ENCODE measurements at regions not wholly inside any gene's neighbourhood (a gene's known extent, or its start where the extent isn't known, plus 50 kb on each side); places are given as distances from the start of the nearest gene placed in this dataset.

GRCh38 chr11:92423115-92424034 is 198.8 kb downstream of the FAT3 start:
- in situ Hi-C loops (cut with MboI; ENCODE audit: low sequenced_read_pairs): no loop called here

- in situ Hi-C loops (cut with MboI; ENCODE audit: low sequenced_read_pairs): no loop called here
Measured at GRCh38 chr11:92424281-92424680, 199.7 kb downstream of the FAT3 start.

GRCh38 chr11:92425127-92425526 is 200.5 kb downstream of the FAT3 start:
- in situ Hi-C loops (cut with MboI; ENCODE audit: low sequenced_read_pairs): no loop called here

GRCh38 chr11:92432515-92432914 is 207.9 kb downstream of the FAT3 start:
- in situ Hi-C loops (cut with MboI; ENCODE audit: low sequenced_read_pairs): no loop called here

GRCh38 chr11:92436034-92436920 is 211.7 kb downstream of the FAT3 start:
- in situ Hi-C loops (cut with MboI; ENCODE audit: low sequenced_read_pairs): no loop called here

GRCh38 chr11:92439133-92439532 is 214.5 kb downstream of the FAT3 start:
- in situ Hi-C loops (cut with MboI; ENCODE audit: low sequenced_read_pairs): no loop called here

GRCh38 chr11:92440701-92441442 is 216.3 kb downstream of the FAT3 start:
- in situ Hi-C loops (cut with MboI; ENCODE audit: low sequenced_read_pairs): no loop called here

GRCh38 chr11:92441443-92441726 is 216.8 kb downstream of the FAT3 start:
- in situ Hi-C loops (cut with MboI; ENCODE audit: low sequenced_read_pairs): no loop called here

GRCh38 chr11:92443199-92443598 is 218.6 kb downstream of the FAT3 start:
- in situ Hi-C loops (cut with MboI; ENCODE audit: low sequenced_read_pairs): no loop called here

- in situ Hi-C loops (cut with MboI; ENCODE audit: low sequenced_read_pairs): no loop called here
Measured at GRCh38 chr11:92447586-92447985, 223.0 kb downstream of the FAT3 start.

GRCh38 chr11:92449222-92449621 is 224.6 kb downstream of the FAT3 start:
- in situ Hi-C loops (cut with MboI; ENCODE audit: low sequenced_read_pairs): no loop called here

- in situ Hi-C loops (cut with MboI; ENCODE audit: low sequenced_read_pairs): no loop called here
Measured at GRCh38 chr11:92449780-92450179, 225.2 kb downstream of the FAT3 start.

- in situ Hi-C loops (cut with MboI; ENCODE audit: low sequenced_read_pairs): no loop called here
Measured at GRCh38 chr11:92451063-92451462, 226.4 kb downstream of the FAT3 start.

GRCh38 chr11:92453055-92453454 is 228.4 kb downstream of the FAT3 start:
- in situ Hi-C loops (cut with MboI; ENCODE audit: low sequenced_read_pairs): no loop called here

GRCh38 chr11:92455210-92455790 is 230.7 kb downstream of the FAT3 start:
- in situ Hi-C loops (cut with MboI; ENCODE audit: low sequenced_read_pairs): no loop called here

GRCh38 chr11:92457250-92457649 is 232.6 kb downstream of the FAT3 start:
- in situ Hi-C loops (cut with MboI; ENCODE audit: low sequenced_read_pairs): no loop called here

- in situ Hi-C loops (cut with MboI; ENCODE audit: low sequenced_read_pairs): no loop called here
Measured at GRCh38 chr11:92458486-92458885, 233.9 kb downstream of the FAT3 start.

GRCh38 chr11:92460213-92460612 is 235.6 kb downstream of the FAT3 start:
- in situ Hi-C loops (cut with MboI; ENCODE audit: low sequenced_read_pairs): no loop called here

GRCh38 chr11:92461447-92461846 is 236.8 kb downstream of the FAT3 start:
- in situ Hi-C loops (cut with MboI; ENCODE audit: low sequenced_read_pairs): no loop called here

GRCh38 chr11:92462821-92463220 is 238.2 kb downstream of the FAT3 start:
- in situ Hi-C loops (cut with MboI; ENCODE audit: low sequenced_read_pairs): no loop called here

- in situ Hi-C loops (cut with MboI; ENCODE audit: low sequenced_read_pairs): no loop called here
Measured at GRCh38 chr11:92464822-92465221, 240.2 kb downstream of the FAT3 start.

Measured in HL-60/S4 treated with phorbol 12-myristate 13-acetate at 8.2 ng/mL for 4 days and 3 days (cell line).